Naive thymus-derived CD4-positive, alpha-beta T cell (primary cell): ENCODE measurements at regions not wholly inside any gene's neighbourhood (a gene's known extent, or its start where the extent isn't known, plus 50 kb on each side); places are given as distances from the start of the nearest gene placed in this dataset.

Experiments used
- ATAC-seq: fragments of 150-1000 bp; cut with Tn5 transposase; 2 replicates; pipeline ENCODE4 v1.10.0; 2021; ENCODE audit warnings: mild to moderate bottlenecking, moderate library complexity
- CTCF ChIA-PET: fragments of 350-600 bp; sonication (Branson Sonifier 250); formaldehyde crosslinking; loops from one replicate; lab custom pipeline; 2021; ENCODE audit warnings: antibody characterized with exemption; lab: Charles Lee
- POLR2A ChIA-PET: fragments of 350-600 bp; sonication (Branson Sonifier 250); formaldehyde crosslinking; loops from one replicate; lab custom pipeline; 2021; ENCODE audit warnings: antibody characterized with exemption, inconsistent platforms; lab: Charles Lee
- DNase-seq, 9 donors: peaks; one replicate each; pipeline versions ENCODE4 v3.0.0 to v3.0.0-alpha.2; 2020 to 2022; ENCODE audit warnings: mixed read lengths in 1 of 9
- H3K27ac ChIP-seq: one replicate; pipeline ENCODE4 v1.7.0; 2013; ENCODE audit warnings: mild to moderate bottlenecking, low read depth, low read length, moderate library complexity
- H3K27me3 ChIP-seq, 2 donors: one replicate each; pipeline ENCODE4 v1.7.0; 2013; ENCODE audit warnings: low read length in 2 of 2, mild to moderate bottlenecking in 2 of 2, moderate library complexity in 2 of 2; ENCODE audit not compliant: control insufficient read depth in 2 of 2, insufficient read depth in 2 of 2
- H3K36me3 ChIP-seq, 3 experiments: 1 replicate in 2 of 3; 2 replicates in 1 of 3; pipeline ENCODE4 v1.7.0; 2013; ENCODE audit warnings: low read length in 3 of 3, mild to moderate bottlenecking in 3 of 3, moderate library complexity in 1 of 3; ENCODE audit not compliant: insufficient read depth in 3 of 3, control insufficient read depth in 2 of 3
- H3K4me1 ChIP-seq, 2 donors: one replicate each; pipeline ENCODE4 v1.7.0; 2013; ENCODE audit warnings: low read length in 2 of 2, mild to moderate bottlenecking in 2 of 2, moderate library complexity in 1 of 2; ENCODE audit not compliant: control insufficient read depth in 2 of 2, insufficient read depth in 2 of 2
- H3K4me3 ChIP-seq: 2 replicates; pipeline ENCODE4 v1.7.0; 2013; ENCODE audit warnings: mild to moderate bottlenecking, low read length
- H3K9me3 ChIP-seq, 3 experiments: 1 replicate in 2 of 3; 2 replicates in 1 of 3; pipeline ENCODE4 v1.7.0; 2013; ENCODE audit warnings: low read length in 3 of 3; ENCODE audit not compliant: control insufficient read depth in 2 of 3
- H3K27ac Mint-ChIP-seq, 9 donors: one replicate each; pipeline ENCODE4 v1.8.0; 2020 to 2022; ENCODE audit warnings: mixed read lengths in 9 of 9, mild to moderate bottlenecking in 8 of 9, moderate library complexity in 5 of 9, inconsistent platforms in 2 of 9
- H3K27me3 Mint-ChIP-seq, 5 donors: one replicate each; pipeline ENCODE4 v1.8.0; 2021 to 2022; ENCODE audit warnings: mixed read lengths in 5 of 5, mild to moderate bottlenecking in 1 of 5
- H3K36me3 Mint-ChIP-seq, 5 donors: one replicate each; pipeline ENCODE4 v1.8.0; 2020 to 2022; ENCODE audit warnings: mixed read lengths in 5 of 5, mild to moderate bottlenecking in 3 of 5, inconsistent platforms in 1 of 5
- H3K4me1 Mint-ChIP-seq, 7 donors: one replicate each; pipeline ENCODE4 v1.8.0; 2020 to 2022; ENCODE audit warnings: mixed read lengths in 7 of 7, mild to moderate bottlenecking in 3 of 7, inconsistent platforms in 1 of 7
- H3K4me3 Mint-ChIP-seq, 10 donors: one replicate each; pipeline ENCODE4 v1.8.0; 2020 to 2022; ENCODE audit warnings: mild to moderate bottlenecking in 10 of 10, mixed read lengths in 10 of 10, moderate library complexity in 6 of 10, inconsistent platforms in 2 of 10
- H3K9me3 Mint-ChIP-seq, 11 donors: one replicate each; pipeline ENCODE4 v1.8.0; 2020 to 2022; ENCODE audit warnings: mixed read lengths in 11 of 11, mild to moderate bottlenecking in 4 of 11, inconsistent platforms in 1 of 11, moderate library complexity in 1 of 11
- intact Hi-C, 2 donors: fragments of 100-400 bp; cut with micrococcal nuclease; formaldehyde crosslinking; loops; one replicate each; pipeline ENCODE4 v1.15.1; 2023

GRCh38 chr10:45532480-45532879 lies 140.1 kb downstream of the ZFAND4 start:
- Histone ChIP-seq H3K36me3 (peaks cover 0 to 13% (median 0%) of the 10 kb centered on the region in 3 experiments), H3K27me3 (no peaks in the 10 kb centered on the region), H3K27ac (no peak overlapping the region), H3K9me3 (no peaks in the 10 kb centered on the region), H3K4me1 (no peaks in the 10 kb centered on the region), H3K4me3 (no peak overlapping the region)
- CTCF ChIA-PET, result no interaction called here
- ATAC-seq, result no peak
- intact Hi-C loops, result no loop called here
- H3K4me3 Mint-ChIP-seq, result no peak overlapping the region
- POLR2A ChIA-PET, result no interaction called here
- H3K4me1 Mint-ChIP-seq, result peaks cover 0 to 43% (median 38%) of the 10 kb centered on the region in 7 donors
- peak overlapping the region in 2 of 9 donors; percentile 8 to 32 for H3K27ac Mint-ChIP-seq
- DNase-seq, result no peak
- peaks cover 1 to 73% (median 54%) of the 10 kb centered on the region in 5 donors for H3K36me3 Mint-ChIP-seq
- peaks cover 0 to 3% (median 0%) of the 10 kb centered on the region in 5 donors for H3K27me3 Mint-ChIP-seq
- H3K9me3 Mint-ChIP-seq, result peaks cover 0 to 6% (median 0%) of the 10 kb centered on the region in 11 donors

- DNase-seq (no peak), ATAC-seq (no peak)
- intact Hi-C loops, result no loop called here
- Histone ChIP-seq H3K36me3 (peaks cover 0 to 7% (median 0%) of the 10 kb centered on the region in 3 experiments), H3K4me3 (no peak overlapping the region), H3K27me3 (no peaks in the 10 kb centered on the region), H3K9me3 (no peaks in the 10 kb centered on the region), H3K4me1 (no peaks in the 10 kb centered on the region), H3K27ac (no peak overlapping the region)
- ChIA-PET CTCF (no interaction called here), POLR2A (no interaction called here)
- Mint-ChIP-seq H3K9me3 (peaks cover 0 to 3% (median 0%) of the 10 kb centered on the region in 11 donors), H3K27ac (no peak overlapping the region), H3K27me3 (peaks cover 0 to 4% (median 0%) of the 10 kb centered on the region in 5 donors), H3K4me1 (peaks cover 0 to 45% (median 30%) of the 10 kb centered on the region in 7 donors), H3K4me3 (no peak overlapping the region), H3K36me3 (peaks cover 4 to 65% (median 46%) of the 10 kb centered on the region in 5 donors)
Observed at GRCh38 chr10:45526309-45526905, 146.2 kb downstream of the ZFAND4 start.

GRCh38 chr10:45520476-45520875 lies 146.5 kb downstream of the ALOX5 start:
- Histone ChIP-seq H3K27me3 (no peaks in the 10 kb centered on the region), H3K4me3 (no peak overlapping the region), H3K4me1 (no peaks in the 10 kb centered on the region), H3K27ac (no peak overlapping the region), H3K9me3 (no peaks in the 10 kb centered on the region), H3K36me3 (no peaks in the 10 kb centered on the region)
- Mint-ChIP-seq H3K27ac (no peak overlapping the region), H3K4me3 (no peak overlapping the region), H3K9me3 (no peaks in the 10 kb centered on the region), H3K27me3 (peaks cover 0 to 1% (median 0%) of the 10 kb centered on the region in 5 donors), H3K4me1 (peaks cover 0 to 42% (median 26%) of the 10 kb centered on the region in 7 donors), H3K36me3 (peaks cover 0 to 33% (median 22%) of the 10 kb centered on the region in 5 donors)
- DNase-seq, result no peak
- ChIA-PET CTCF (no interaction called here), POLR2A (no interaction called here)
- intact Hi-C loops, result no loop called here
- ATAC-seq, result no peak

DNA sequence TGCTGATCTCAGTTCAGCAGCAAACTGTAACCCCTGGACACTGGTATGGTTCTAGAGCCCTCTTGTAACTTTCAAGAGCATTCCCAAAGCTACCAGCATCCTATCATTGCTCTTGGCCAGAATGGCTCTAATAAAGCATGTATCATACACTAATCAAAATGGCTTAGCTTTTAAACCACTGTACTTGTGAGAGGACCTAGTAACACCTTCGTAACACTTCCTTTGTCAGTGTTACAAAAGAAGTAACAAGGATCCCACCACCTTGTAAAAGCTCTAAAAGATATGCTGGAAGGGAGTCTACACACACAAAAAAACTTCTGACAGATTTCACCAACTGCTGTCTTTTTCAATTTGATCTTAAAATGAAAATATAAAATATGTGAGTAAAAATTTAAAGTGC lies 144.7 kb downstream of the ALOX5 start:
- no peaks in the 10 kb centered on the region for H3K9me3 ChIP-seq
- no peaks in the 10 kb centered on the region for H3K4me1 ChIP-seq
- ChIA-PET POLR2A (no interaction called here), CTCF (no interaction called here)
- H3K4me3 ChIP-seq, result no peak overlapping the region
- DNase-seq (no peak), ATAC-seq (no peak)
- H3K36me3 ChIP-seq, result no peaks in the 10 kb centered on the region
- H3K4me1 Mint-ChIP-seq, result peaks cover 5 to 43% (median 32%) of the 10 kb centered on the region in 7 donors
- H3K36me3 Mint-ChIP-seq, result peaks cover 0 to 35% (median 20%) of the 10 kb centered on the region in 5 donors
- no peak overlapping the region for H3K27ac ChIP-seq
- no peaks in the 10 kb centered on the region for H3K9me3 Mint-ChIP-seq
- no peaks in the 10 kb centered on the region for H3K27me3 ChIP-seq
- no peak overlapping the region for H3K4me3 Mint-ChIP-seq
- H3K27ac Mint-ChIP-seq, result no peak overlapping the region
- intact Hi-C loops, result no loop called here
- H3K27me3 Mint-ChIP-seq, result peaks cover 0 to 1% (median 0%) of the 10 kb centered on the region in 5 donors

DNA sequence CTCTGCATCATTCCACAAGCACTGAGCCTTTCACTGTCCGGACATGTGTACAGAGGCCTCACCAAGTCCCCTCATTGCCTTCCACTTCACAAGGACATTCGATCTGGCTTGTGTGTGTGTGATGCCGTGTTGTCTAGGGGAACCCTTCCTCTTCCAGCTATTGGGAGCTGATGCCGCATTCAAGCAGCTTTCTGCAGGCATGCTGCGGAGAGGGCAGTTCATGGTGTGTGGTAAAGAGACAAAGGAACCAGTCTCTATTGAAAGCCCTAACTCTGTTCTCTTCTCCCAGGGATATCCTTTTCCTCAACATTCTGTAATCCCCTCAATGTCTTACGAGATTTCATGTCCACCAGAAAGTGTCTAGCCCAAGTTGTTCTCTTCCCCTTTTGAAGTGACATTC lies 141.6 kb downstream of the ALOX5 start:
- Mint-ChIP-seq H3K27ac (peak overlapping the region in 2 of 9 donors; percentile 20 to 43), H3K27me3 (no peaks in the 10 kb centered on the region), H3K4me1 (peaks cover 5 to 36% (median 27%) of the 10 kb centered on the region in 7 donors), H3K36me3 (peaks cover 0 to 28% (median 24%) of the 10 kb centered on the region in 5 donors), H3K4me3 (no peak overlapping the region), H3K9me3 (no peaks in the 10 kb centered on the region)
- Histone ChIP-seq H3K9me3 (no peaks in the 10 kb centered on the region), H3K4me3 (no peak overlapping the region), H3K36me3 (no peaks in the 10 kb centered on the region), H3K27ac (no peak overlapping the region), H3K27me3 (no peaks in the 10 kb centered on the region), H3K4me1 (no peaks in the 10 kb centered on the region)
- intact Hi-C loops, result no loop called here
- DNase-seq (no peak), ATAC-seq (no peak)
- ChIA-PET POLR2A (no interaction called here), CTCF (no interaction called here)

DNA sequence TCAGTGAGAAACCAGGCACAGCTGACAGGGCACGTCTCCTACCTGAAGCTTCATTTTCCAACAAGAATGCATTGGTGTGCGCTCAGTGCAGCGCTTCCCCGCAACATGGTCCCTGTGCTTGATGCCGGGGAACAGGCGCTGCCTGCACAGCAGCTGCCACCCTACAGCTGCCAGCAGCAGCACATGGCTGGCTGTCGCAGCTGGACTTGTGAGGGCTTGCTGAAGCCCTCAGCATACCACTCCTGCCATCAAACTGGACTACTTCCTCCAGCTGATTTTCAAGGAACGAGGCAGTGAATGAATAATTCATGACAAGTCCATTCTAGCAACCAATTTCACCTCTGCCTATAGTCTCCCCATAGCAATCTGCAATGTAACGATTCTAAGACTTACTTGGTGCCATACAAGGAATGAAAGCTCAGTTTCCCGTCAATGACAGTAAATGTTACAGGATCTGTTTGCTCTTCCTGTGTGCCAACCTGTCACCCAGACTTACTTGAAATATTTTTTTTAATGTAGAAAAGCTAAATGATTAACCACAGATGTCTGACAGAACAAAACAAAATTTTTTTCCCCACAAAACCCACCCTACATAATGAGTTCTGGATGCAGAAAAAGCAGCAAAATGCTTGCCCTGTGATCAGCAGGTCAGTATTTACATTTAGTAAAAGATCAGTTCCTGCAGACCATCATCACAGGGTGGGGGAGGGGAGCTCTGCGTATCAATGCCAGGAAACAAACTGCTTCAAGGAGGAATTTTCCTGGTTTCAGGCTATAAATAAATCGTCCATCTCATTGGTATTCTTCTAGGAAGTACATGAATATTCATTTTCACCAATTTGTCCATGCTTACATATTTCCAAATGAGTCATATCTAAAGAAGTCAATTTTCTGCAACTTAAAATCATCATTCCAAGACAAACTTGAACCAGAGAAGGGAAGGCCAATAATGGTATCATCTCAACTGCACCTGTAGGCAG lies 140.6 kb downstream of the ALOX5 start:
- CTCF ChIA-PET, result no interaction called here
- POLR2A ChIA-PET, result no interaction called here

More for the DNA sequence above, 140.6 kb downstream of the ALOX5 start:
- Histone ChIP-seq H3K9me3 (no peaks in the 10 kb centered on the region), H3K36me3 (no peaks in the 10 kb centered on the region), H3K27me3 (no peaks in the 10 kb centered on the region), H3K4me3 (no peak overlapping the region), H3K27ac (no peak overlapping the region), H3K4me1 (no peaks in the 10 kb centered on the region)
- H3K4me1 Mint-ChIP-seq, result peaks cover 5 to 41% (median 25%) of the 10 kb centered on the region in 7 donors
- no peak overlapping the region for H3K4me3 Mint-ChIP-seq
- H3K9me3 Mint-ChIP-seq, result no peaks in the 10 kb centered on the region
- H3K36me3 Mint-ChIP-seq, result peaks cover 0 to 28% (median 23%) of the 10 kb centered on the region in 5 donors
- ATAC-seq (no peak), DNase-seq (no peak)
- H3K27me3 Mint-ChIP-seq, result no peaks in the 10 kb centered on the region
- intact Hi-C loops, result no loop called here
- no peak overlapping the region for H3K27ac Mint-ChIP-seq
